PFSK-1 (cell line): ENCODE measurements at regions not wholly inside any gene's neighbourhood (a gene's known extent, or its start where the extent isn't known, plus 50 kb on each side); places are given as distances from the start of the nearest gene placed in this dataset.

ENCODE experiments used
- POLR2AphosphoS5 ChIP-seq: IDR thresholded peaks from 2 replicates; pipeline ENCODE4 v1.6.1; 2012; ENCODE audit warnings: low read depth, mild to moderate bottlenecking, control low read depth, low read length, moderate library complexity
- SIN3A ChIP-seq: IDR thresholded peaks from 2 replicates; pipeline ENCODE4 v1.6.1; 2012; ENCODE audit warnings: mild to moderate bottlenecking, low read length, moderate library complexity, borderline replicate concordance; ENCODE audit not compliant: insufficient read depth

DNA sequence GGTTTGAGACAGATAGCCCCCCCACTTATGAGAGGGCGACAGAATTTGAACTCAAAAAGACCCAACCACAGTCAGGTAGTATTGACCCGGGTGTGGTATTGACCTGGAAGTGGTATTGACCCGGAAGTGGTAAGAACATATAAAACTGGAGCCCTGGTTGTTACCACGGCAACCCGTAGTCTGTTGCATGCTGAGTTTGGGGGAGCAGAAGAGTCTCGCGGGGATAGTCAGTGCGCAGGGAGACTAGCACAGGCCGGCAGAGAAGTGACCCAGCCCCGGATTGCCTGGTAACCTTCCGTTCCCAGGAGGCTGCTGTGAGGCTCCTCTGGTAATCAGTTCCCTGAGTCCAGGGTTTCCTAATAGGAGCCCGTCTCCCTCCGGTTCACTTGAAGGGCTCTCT lies 96.2 kb downstream of the SNX5 start:
- TF ChIP-seq SIN3A (no peak), POLR2AphosphoS5 (no peak)
